Psoas muscle (tissue), 7 donors: ENCODE measurements at regions not wholly inside any gene's neighbourhood (a gene's known extent, or its start where the extent isn't known, plus 50 kb on each side); places are given as distances from the start of the nearest gene placed in this dataset.

ENCODE experiments used
- ATAC-seq, 4 donors: fragments of 200-7000 bp; cut with Tn5 transposase; one replicate each; pipeline ENCODE4 v1.9.1; 2020; ENCODE audit warnings: moderate library complexity in 3 of 4, mild to moderate bottlenecking in 2 of 4
- DNase-seq, 2 donors: peaks; one replicate each; pipeline ENCODE4 v3.0.0-alpha.2; 2020
- H3K27ac ChIP-seq: fragments of 200-600 bp; one replicate; pipeline ENCODE4 v1.8.0; 2022
- H3K27me3 ChIP-seq, 3 donors: fragments of 200-600 bp in 1 of 3; one replicate each; pipeline versions ENCODE4 v1.6.1 to v1.8.0; 2013 to 2022; ENCODE audit warnings: low read length in 2 of 3, mild to moderate bottlenecking in 2 of 3, moderate library complexity in 1 of 3; ENCODE audit not compliant: insufficient read depth in 3 of 3
- H3K36me3 ChIP-seq, 2 donors: fragments of 200-600 bp in 1 of 2; one replicate each; pipeline versions ENCODE4 v1.6.1 to v1.8.0; 2013 to 2022; ENCODE audit warnings: low read depth in 1 of 2, mild to moderate bottlenecking in 1 of 2, moderate library complexity in 1 of 2; ENCODE audit not compliant: insufficient read depth in 1 of 2
- H3K4me1 ChIP-seq: fragments of 200-600 bp; one replicate; pipeline ENCODE4 v1.8.0; 2022
- H3K4me3 ChIP-seq: fragments of 200-600 bp; one replicate; pipeline ENCODE4 v1.8.0; 2022; ENCODE audit warnings: mild to moderate bottlenecking
- H3K9me3 ChIP-seq: fragments of 200-600 bp; one replicate; pipeline ENCODE4 v1.8.0; 2022
- WGBS, 3 donors: extraction: QIAGEN DNeasy Blood & Tissue Kit; methylation state at CpG; one replicate each; pipeline versions ENCODE4 v1.1.6 to v1.1.7; 2013; 5-methylcytosine and 5-hydroxymethylcytosine counted together
- intact Hi-C, 2 donors: fragments of 100-400 bp; cut with DNase I; formaldehyde crosslinking; loops; one replicate each; pipeline versions ENCODE4 v1.11.0 to v1.14.2; 2022
- TF ChIP-seq, protein P1 (sequence below): fragments of 200-600 bp; IDR thresholded peaks from one replicate; pipeline ENCODE4 v1.8.0; 2022; ENCODE audit warnings: antibody characterized with exemption
- donor health status: healthy with polysubstance abuse.
- donor health status: DM: no; HTN: no; CAD: no; lungs with moderate emphysema.
- donor health status: Bipolar disorder and iron deficiency.
- donor health status: healthy.
- donor health status: DM: yes; HTN: yes; CAD: no.
- donor health status: DM: no; HTN: no; CAD: no.
- donor health status: DM: yes; HTN: yes; CAD: no.

GRCh38 chr21:20265707-20266440 is 732.3 kb upstream of the NCAM2 start:
- Histone ChIP-seq H3K27me3 (no peaks in the 10 kb centered on the region), H3K4me1 (no peaks in the 10 kb centered on the region), H3K4me3 (no peak overlapping the region), H3K36me3 (no peaks in the 10 kb centered on the region), H3K9me3 (no peaks in the 10 kb centered on the region), H3K27ac (no peak overlapping the region)
- TF ChIP-seq, protein P1, sequence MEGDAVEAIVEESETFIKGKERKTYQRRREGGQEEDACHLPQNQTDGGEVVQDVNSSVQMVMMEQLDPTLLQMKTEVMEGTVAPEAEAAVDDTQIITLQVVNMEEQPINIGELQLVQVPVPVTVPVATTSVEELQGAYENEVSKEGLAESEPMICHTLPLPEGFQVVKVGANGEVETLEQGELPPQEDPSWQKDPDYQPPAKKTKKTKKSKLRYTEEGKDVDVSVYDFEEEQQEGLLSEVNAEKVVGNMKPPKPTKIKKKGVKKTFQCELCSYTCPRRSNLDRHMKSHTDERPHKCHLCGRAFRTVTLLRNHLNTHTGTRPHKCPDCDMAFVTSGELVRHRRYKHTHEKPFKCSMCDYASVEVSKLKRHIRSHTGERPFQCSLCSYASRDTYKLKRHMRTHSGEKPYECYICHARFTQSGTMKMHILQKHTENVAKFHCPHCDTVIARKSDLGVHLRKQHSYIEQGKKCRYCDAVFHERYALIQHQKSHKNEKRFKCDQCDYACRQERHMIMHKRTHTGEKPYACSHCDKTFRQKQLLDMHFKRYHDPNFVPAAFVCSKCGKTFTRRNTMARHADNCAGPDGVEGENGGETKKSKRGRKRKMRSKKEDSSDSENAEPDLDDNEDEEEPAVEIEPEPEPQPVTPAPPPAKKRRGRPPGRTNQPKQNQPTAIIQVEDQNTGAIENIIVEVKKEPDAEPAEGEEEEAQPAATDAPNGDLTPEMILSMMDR: no peak
- WGBS, 3 donors: 88 to 92% (median 90%) methylated on average over 5 of the region's 5 CpGs
- DNase-seq (no peak), ATAC-seq (no peak)
- intact Hi-C loops: no loop called here

DNA sequence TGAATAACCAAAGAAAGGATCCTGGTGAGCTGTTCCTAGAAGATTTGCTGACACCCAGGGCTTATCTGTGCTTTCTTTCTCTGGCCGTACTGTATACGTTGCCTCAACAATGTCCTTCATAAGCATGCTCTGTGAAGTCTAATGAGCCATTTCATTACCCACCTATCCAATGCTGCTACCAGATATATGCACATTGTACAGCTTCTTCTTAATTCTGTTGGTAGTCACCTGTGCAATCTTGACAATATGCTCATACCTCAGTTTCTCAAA is 731.8 kb upstream of the NCAM2 start:
- no peak overlapping the region for H3K4me3 ChIP-seq
- H3K36me3 ChIP-seq: no peaks in the 10 kb centered on the region
- 87 to 98% (median 97%) methylated on average over 2 of the region's 2 CpGs for WGBS, 3 donors
- TF ChIP-seq, protein P1: no peak
- H3K4me1 ChIP-seq: no peaks in the 10 kb centered on the region
- ATAC-seq (no peak), DNase-seq (no peak)
- intact Hi-C loops: no loop called here
- H3K9me3 ChIP-seq: no peaks in the 10 kb centered on the region
- no peaks in the 10 kb centered on the region for H3K27me3 ChIP-seq
- H3K27ac ChIP-seq: no peak overlapping the region

DNA sequence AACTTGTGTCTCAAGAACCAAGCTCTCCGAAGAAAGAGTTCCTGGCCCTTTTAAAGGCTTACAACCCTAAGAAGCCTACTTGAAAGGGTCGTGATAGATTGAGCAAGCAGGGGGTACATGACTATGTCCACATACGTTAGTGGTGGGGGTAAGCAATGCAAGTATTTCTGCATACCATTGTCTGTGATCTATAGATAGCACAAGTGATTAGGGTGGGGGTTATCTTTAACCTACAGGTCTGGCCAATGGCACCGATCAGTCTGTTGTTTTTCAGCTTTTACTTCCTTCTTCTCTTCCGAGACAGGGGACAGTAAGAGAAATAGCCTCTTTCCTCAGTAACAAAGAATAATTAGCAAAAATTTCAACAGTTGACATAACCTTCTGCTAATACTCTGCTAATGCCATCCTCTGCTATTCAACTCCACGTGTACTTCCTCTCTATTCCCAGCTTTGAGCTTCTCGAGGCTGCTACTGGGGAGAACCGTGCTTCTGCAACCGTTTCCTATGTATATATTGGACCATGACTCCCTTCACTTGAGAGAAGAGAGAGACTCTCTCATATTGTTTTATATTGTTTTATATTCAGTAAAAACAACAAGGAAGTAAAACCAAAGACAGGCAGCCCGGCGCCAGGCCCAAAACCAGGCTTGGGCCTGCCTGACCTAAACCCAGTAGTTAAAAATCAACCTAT is 727.7 kb upstream of the NCAM2 start:
- TF ChIP-seq, protein P1: no peak
- 88 to 89% (median 88%) methylated on average over 11 of the region's 11 CpGs for WGBS, 3 donors
- Histone ChIP-seq H3K9me3 (no peaks in the 10 kb centered on the region), H3K4me1 (no peaks in the 10 kb centered on the region), H3K36me3 (no peaks in the 10 kb centered on the region), H3K27ac (no peak overlapping the region), H3K27me3 (no peaks in the 10 kb centered on the region), H3K4me3 (no peak overlapping the region)
- no peak for ATAC-seq
- no peak for DNase-seq
- intact Hi-C loops: no loop called here

- Histone ChIP-seq H3K4me1 (no peaks in the 10 kb centered on the region), H3K27me3 (no peaks in the 10 kb centered on the region), H3K27ac (no peak overlapping the region), H3K36me3 (no peaks in the 10 kb centered on the region), H3K4me3 (no peak overlapping the region), H3K9me3 (no peaks in the 10 kb centered on the region)
- WGBS, 3 donors: 75 to 76% (median 75%) methylated on average over 5 of the region's 5 CpGs
- no peak for ATAC-seq
- TF ChIP-seq, protein P1: no peak
- intact Hi-C loops: loop anchor here in 1 of 2 donors (1.0 kb wide), 1 partner anchor 11 kb away; no protein-coding TSS in a partner anchor
- DNase-seq: no peak
Observed at GRCh38 chr21:20272791-20273362, 725.3 kb upstream of the NCAM2 start.
